ENCODE measurements at regions not wholly inside any gene's neighbourhood (a gene's known extent, or its start where the extent isn't known, plus 50 kb on each side); places are given as distances from the start of the nearest gene placed in this dataset.
"Not testable (repeated sequence)": the region's sequence is repeated elsewhere in the genome, so short reads cannot be mapped to it uniquely, and the experiment has no call there.

DNA sequence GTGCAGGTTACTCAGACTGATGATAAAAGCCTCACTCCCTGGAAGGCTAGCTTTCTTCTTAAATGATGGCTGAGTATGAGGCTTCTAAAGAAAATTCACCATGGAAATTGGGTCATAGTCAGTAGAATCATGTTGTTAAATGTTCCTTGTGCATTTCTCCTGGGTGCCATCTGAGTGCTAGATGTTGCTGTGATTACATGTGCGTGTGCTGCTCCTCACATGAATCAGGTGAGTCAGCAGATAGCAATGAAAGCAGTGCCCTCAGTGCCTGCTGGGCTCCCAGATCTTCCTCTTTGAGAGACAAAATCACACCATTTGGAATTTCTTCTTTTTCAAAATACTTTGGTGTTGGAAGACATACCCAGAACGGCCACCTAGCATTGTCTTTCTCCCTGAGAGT, 331.7 kb downstream of the XPNPEP1 start:
- TF ChIP-seq EZH2phosphoT487 (IDR thresholded peaks at IDR 0.05; ENCODE audit: low read depth, severe bottlenecking, unreplicated experiment) = no peak
- TF ChIP-seq, protein P1, sequence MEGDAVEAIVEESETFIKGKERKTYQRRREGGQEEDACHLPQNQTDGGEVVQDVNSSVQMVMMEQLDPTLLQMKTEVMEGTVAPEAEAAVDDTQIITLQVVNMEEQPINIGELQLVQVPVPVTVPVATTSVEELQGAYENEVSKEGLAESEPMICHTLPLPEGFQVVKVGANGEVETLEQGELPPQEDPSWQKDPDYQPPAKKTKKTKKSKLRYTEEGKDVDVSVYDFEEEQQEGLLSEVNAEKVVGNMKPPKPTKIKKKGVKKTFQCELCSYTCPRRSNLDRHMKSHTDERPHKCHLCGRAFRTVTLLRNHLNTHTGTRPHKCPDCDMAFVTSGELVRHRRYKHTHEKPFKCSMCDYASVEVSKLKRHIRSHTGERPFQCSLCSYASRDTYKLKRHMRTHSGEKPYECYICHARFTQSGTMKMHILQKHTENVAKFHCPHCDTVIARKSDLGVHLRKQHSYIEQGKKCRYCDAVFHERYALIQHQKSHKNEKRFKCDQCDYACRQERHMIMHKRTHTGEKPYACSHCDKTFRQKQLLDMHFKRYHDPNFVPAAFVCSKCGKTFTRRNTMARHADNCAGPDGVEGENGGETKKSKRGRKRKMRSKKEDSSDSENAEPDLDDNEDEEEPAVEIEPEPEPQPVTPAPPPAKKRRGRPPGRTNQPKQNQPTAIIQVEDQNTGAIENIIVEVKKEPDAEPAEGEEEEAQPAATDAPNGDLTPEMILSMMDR (IDR thresholded peaks at IDR 0.05; ENCODE audit: poor library complexity) = no peak
- no peak for TF ChIP-seq EZH2 (IDR thresholded peaks at IDR 0.05; ENCODE audit: borderline replicate concordance)
- no peaks in the 10 kb centered on the region for H3K27me3 ChIP-seq
- no peaks in the 10 kb centered on the region for H3K9me3 ChIP-seq (ENCODE audit: low read depth)
- H3K9me2 ChIP-seq (replicated peaks; ENCODE audit: insufficient read depth) = no peaks in the 10 kb centered on the region
- no peaks in the 10 kb centered on the region for H3K79me2 ChIP-seq
- H4K20me1 ChIP-seq (ENCODE audit: insufficient read depth, poor library complexity, severe bottlenecking) = no peaks in the 10 kb centered on the region
- H2AFZ ChIP-seq = no peak overlapping the region
- no peaks in the 10 kb centered on the region for H3K36me3 ChIP-seq (replicated peaks; ENCODE audit: insufficient read depth, low read depth)
- no peak for DNase-seq (ENCODE audit: low spot score)
- H3K4me2 ChIP-seq = no peak overlapping the region
- WGBS (ENCODE audit: low lambda C conversion rate, missing lambda C conversion rate) = 79% methylated on average over 2 of the region's 2 CpGs
- H3K4me1 ChIP-seq (ENCODE audit: insufficient read depth) = no peaks in the 10 kb centered on the region
- H3K27ac ChIP-seq = no peak overlapping the region
- H3K4me3 ChIP-seq = no peak overlapping the region

DNA sequence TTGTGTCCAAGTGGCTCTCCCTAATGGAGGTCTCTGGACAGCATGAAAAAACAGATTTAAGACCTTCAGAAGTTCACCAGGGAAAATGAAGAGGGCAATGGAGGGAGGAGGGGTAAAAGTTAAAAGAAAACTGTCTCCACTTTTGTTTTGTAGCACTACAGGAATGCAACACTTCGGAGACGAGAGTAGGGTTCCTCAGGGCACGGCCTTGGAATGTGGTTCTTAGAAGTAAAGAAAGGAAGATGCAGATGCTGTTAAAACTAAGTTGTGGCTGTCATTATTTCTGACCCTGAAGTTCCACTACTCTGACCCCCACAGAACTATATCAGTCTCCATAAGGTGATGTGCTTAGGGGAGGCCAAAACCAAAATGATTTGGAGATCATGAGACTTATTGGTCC, 335.1 kb downstream of the XPNPEP1 start:
- Histone ChIP-seq H3K27me3 (no peaks in the 10 kb centered on the region), H3K36me3 (replicated peaks; ENCODE audit: insufficient read depth, low read depth) (no peaks in the 10 kb centered on the region), H3K4me2 (no peak overlapping the region), H4K20me1 (ENCODE audit: insufficient read depth, poor library complexity, severe bottlenecking) (no peaks in the 10 kb centered on the region), H3K4me3 (no peak overlapping the region), H3K4me1 (ENCODE audit: insufficient read depth) (no peaks in the 10 kb centered on the region), H2AFZ (no peak overlapping the region), H3K9me2 (replicated peaks; ENCODE audit: insufficient read depth) (no peaks in the 10 kb centered on the region), H3K27ac (no peak overlapping the region), H3K79me2 (no peaks in the 10 kb centered on the region), H3K9me3 (ENCODE audit: low read depth) (no peaks in the 10 kb centered on the region)
- DNase-seq (ENCODE audit: low spot score) = no peak
- WGBS (ENCODE audit: low lambda C conversion rate, missing lambda C conversion rate) = 57% methylated on average over 3 of the region's 3 CpGs
- no peak for TF ChIP-seq EZH2phosphoT487 (IDR thresholded peaks at IDR 0.05; ENCODE audit: low read depth, severe bottlenecking, unreplicated experiment)
- TF ChIP-seq EZH2 (IDR thresholded peaks at IDR 0.05; ENCODE audit: borderline replicate concordance) = no peak
- TF ChIP-seq, protein P1 (IDR thresholded peaks at IDR 0.05; ENCODE audit: poor library complexity) = no peak

DNA sequence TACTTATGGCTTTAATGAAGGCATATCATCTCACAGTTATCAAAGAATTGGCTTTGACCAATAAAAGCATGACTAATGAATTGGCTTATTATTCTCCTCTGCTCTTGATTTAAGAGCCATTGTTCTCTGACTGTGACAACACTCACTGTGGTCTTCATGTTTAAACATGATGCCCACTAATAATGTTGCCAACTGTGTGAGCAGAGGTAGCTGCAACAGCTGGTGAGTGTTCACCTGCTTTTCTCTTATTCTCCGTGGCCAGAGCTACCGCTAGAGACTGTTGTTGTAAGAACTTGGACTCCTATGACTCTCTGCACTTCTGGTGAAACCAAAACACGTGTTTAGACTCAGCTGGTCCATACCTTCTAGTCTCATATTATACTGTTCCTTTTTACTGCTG, 335.9 kb downstream of the XPNPEP1 start:
- H3K27ac ChIP-seq = no peak overlapping the region
- no peaks in the 10 kb centered on the region for H3K4me1 ChIP-seq (ENCODE audit: insufficient read depth)
- TF ChIP-seq, protein P1 (IDR thresholded peaks at IDR 0.05; ENCODE audit: poor library complexity) = no peak
- TF ChIP-seq EZH2 (IDR thresholded peaks at IDR 0.05; ENCODE audit: borderline replicate concordance) (no peak), EZH2phosphoT487 (IDR thresholded peaks at IDR 0.05; ENCODE audit: low read depth, severe bottlenecking, unreplicated experiment) (no peak)
- H3K9me2 ChIP-seq (replicated peaks; ENCODE audit: insufficient read depth) = no peaks in the 10 kb centered on the region
- no peak for DNase-seq (ENCODE audit: low spot score)
- no peaks in the 10 kb centered on the region for H3K79me2 ChIP-seq
- H3K27me3 ChIP-seq = no peaks in the 10 kb centered on the region
- no peaks in the 10 kb centered on the region for H4K20me1 ChIP-seq (ENCODE audit: insufficient read depth, poor library complexity, severe bottlenecking)
- H3K9me3 ChIP-seq (ENCODE audit: low read depth) = no peaks in the 10 kb centered on the region
- no peak overlapping the region for H2AFZ ChIP-seq
- 87% methylated on average over 3 of the region's 3 CpGs for WGBS (ENCODE audit: low lambda C conversion rate, missing lambda C conversion rate)
- H3K4me2 ChIP-seq = no peak overlapping the region
- no peaks in the 10 kb centered on the region for H3K36me3 ChIP-seq (replicated peaks; ENCODE audit: insufficient read depth, low read depth)
- H3K4me3 ChIP-seq = no peak overlapping the region

DNA sequence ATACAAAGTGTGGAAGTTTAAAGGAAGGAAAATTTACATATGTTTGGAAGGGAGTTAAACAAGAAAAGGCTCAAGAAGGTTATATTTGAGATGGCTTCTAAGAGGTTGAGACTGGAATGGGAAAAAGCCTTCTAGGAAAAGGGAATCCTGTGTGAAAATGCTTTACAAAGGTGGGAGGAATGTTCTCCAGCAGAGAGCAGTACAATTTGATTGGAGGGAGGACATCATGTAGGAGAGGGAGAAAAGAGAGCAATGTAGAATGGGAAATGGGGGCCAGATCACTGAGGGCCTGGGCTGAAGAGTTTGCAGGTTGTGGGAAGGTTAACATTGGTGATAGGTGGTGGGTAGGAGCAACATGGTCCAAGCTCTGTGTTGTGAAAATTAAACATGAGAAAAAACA, 366.9 kb downstream of the XPNPEP1 start:
- Histone ChIP-seq H3K9me2 (replicated peaks; ENCODE audit: insufficient read depth) (no peaks in the 10 kb centered on the region), H3K27ac (no peak overlapping the region), H3K79me2 (no peaks in the 10 kb centered on the region), H3K4me2 (no peak overlapping the region), H3K4me1 (ENCODE audit: insufficient read depth) (no peaks in the 10 kb centered on the region), H3K36me3 (replicated peaks; ENCODE audit: insufficient read depth, low read depth) (no peaks in the 10 kb centered on the region), H4K20me1 (ENCODE audit: insufficient read depth, poor library complexity, severe bottlenecking) (no peaks in the 10 kb centered on the region), H3K4me3 (no peak overlapping the region), H3K9me3 (ENCODE audit: low read depth) (no peaks in the 10 kb centered on the region), H3K27me3 (no peaks in the 10 kb centered on the region), H2AFZ (no peak overlapping the region)
- TF ChIP-seq EZH2phosphoT487 (IDR thresholded peaks at IDR 0.05; ENCODE audit: low read depth, severe bottlenecking, unreplicated experiment) (no peak), EZH2 (IDR thresholded peaks at IDR 0.05; ENCODE audit: borderline replicate concordance) (no peak)
- TF ChIP-seq, protein P1 (IDR thresholded peaks at IDR 0.05; ENCODE audit: poor library complexity) = no peak
- no peak for DNase-seq (ENCODE audit: low spot score)

DNA sequence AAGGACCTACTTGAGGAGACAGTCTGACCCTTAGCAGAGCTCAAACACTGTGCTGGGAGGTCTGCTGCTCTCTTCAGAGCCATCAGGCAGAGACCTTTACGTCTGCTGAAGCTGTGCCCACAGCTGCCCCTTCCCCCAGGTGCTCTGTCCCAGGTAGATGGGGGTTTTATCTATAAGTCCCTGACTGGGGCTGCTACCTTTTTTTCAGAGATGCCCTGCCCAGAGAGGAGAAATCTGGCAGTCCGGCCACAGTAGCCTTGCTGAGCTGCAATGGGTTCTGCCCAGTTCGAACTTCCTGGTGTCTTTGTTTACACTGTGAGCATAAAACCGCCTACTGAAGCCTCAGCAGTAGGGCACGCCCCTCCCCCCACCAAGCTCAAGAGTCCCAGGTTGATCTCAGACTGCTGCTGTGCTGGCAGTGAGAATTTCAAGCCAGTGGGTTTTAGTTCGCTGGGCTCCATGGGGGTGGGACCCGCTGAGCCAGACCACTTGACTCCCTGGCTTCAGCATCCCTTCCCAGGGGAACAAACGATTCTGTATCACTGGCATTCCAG, 381.2 kb downstream of the XPNPEP1 start:
- WGBS (ENCODE audit: low lambda C conversion rate, missing lambda C conversion rate) = 38% methylated on average over 8 of the region's 8 CpGs
- not testable (repeated sequence) for H3K27ac ChIP-seq; H3K36me3 ChIP-seq (replicated peaks; ENCODE audit: insufficient read depth, low read depth); H4K20me1 ChIP-seq (ENCODE audit: insufficient read depth, poor library complexity, severe bottlenecking); H3K4me1 ChIP-seq (ENCODE audit: insufficient read depth); H3K4me3 ChIP-seq; H3K9me2 ChIP-seq (replicated peaks; ENCODE audit: insufficient read depth); H3K79me2 ChIP-seq; H3K9me3 ChIP-seq (ENCODE audit: low read depth); H3K4me2 ChIP-seq; H2AFZ ChIP-seq; H3K27me3 ChIP-seq
- DNase-seq (ENCODE audit: low spot score) = peak; percentile 57
